ENCODE measurements at regions not wholly inside any gene's neighbourhood (a gene's known extent, or its start where the extent isn't known, plus 50 kb on each side); places are given as distances from the start of the nearest gene placed in this dataset.
"Not testable (repeated sequence)": the region's sequence is repeated elsewhere in the genome, so short reads cannot be mapped to it uniquely, and the experiment has no call there.

GRCh38 chr16:31810863-31811262, 62.7 kb upstream of the ZNF267 start:
- TF ChIP-seq YY1 (IDR thresholded peaks at IDR 0.05; ENCODE audit: insufficient read depth, insufficient read length) (no peak), ZNF274 (IDR thresholded peaks at IDR 0.05; ENCODE audit: low read depth, low read length) (no peak), SUZ12 (IDR thresholded peaks at IDR 0.05; ENCODE audit: extremely low read depth, insufficient read depth, insufficient read length) (no peak)
- H3K9ac ChIP-seq (ENCODE audit: insufficient read length, low read depth), result no peak overlapping the region
- H3K36me3 ChIP-seq (ENCODE audit: insufficient read depth, insufficient read length, low read length), result no peaks in the 10 kb centered on the region
- no peaks in the 10 kb centered on the region for H3K4me1 ChIP-seq (ENCODE audit: insufficient read depth, insufficient read length)
- H3K27me3 ChIP-seq (ENCODE audit: insufficient read depth, insufficient read length), result no peaks in the 10 kb centered on the region
- no peak for DNase-seq (ENCODE audit: low read depth, low spot score)
- H3K4me3 ChIP-seq (ENCODE audit: insufficient read length, low read depth), result no peak overlapping the region
- no peaks in the 10 kb centered on the region for H3K9me3 ChIP-seq (ENCODE audit: insufficient read depth, low read length)

GRCh38 chr16:31816141-31816540, 57.5 kb upstream of the ZNF267 start:
- not testable (repeated sequence) for H3K9me3 ChIP-seq (ENCODE audit: insufficient read depth, low read length); H3K4me3 ChIP-seq (ENCODE audit: insufficient read length, low read depth); H3K27me3 ChIP-seq (ENCODE audit: insufficient read depth, insufficient read length); H3K9ac ChIP-seq (ENCODE audit: insufficient read length, low read depth); DNase-seq (ENCODE audit: low read depth, low spot score); H3K4me1 ChIP-seq (ENCODE audit: insufficient read depth, insufficient read length); H3K36me3 ChIP-seq (ENCODE audit: insufficient read depth, insufficient read length, low read length)

GRCh38 chr16:31819386-31819785, 54.2 kb upstream of the ZNF267 start:
- Histone ChIP-seq H3K36me3 (ENCODE audit: insufficient read depth, insufficient read length, low read length) (no peaks in the 10 kb centered on the region), H3K9me3 (ENCODE audit: insufficient read depth, low read length) (no peaks in the 10 kb centered on the region), H3K9ac (ENCODE audit: insufficient read length, low read depth) (no peak overlapping the region), H3K4me1 (ENCODE audit: insufficient read depth, insufficient read length) (no peaks in the 10 kb centered on the region), H3K27me3 (ENCODE audit: insufficient read depth, insufficient read length) (peaks cover 4% of the 10 kb centered on the region), H3K4me3 (ENCODE audit: insufficient read length, low read depth) (no peak overlapping the region)
- TF ChIP-seq SUZ12 (IDR thresholded peaks at IDR 0.05; ENCODE audit: extremely low read depth, insufficient read depth, insufficient read length) (no peak), YY1 (IDR thresholded peaks at IDR 0.05; ENCODE audit: insufficient read depth, insufficient read length) (no peak), ZNF274 (IDR thresholded peaks at IDR 0.05; ENCODE audit: low read depth, low read length) (no peak)
- no peak for DNase-seq (ENCODE audit: low read depth, low spot score)

- no peaks in the 10 kb centered on the region for H3K9me3 ChIP-seq (ENCODE audit: insufficient read depth, low read length)
- H3K36me3 ChIP-seq (ENCODE audit: insufficient read depth, insufficient read length, low read length), result no peaks in the 10 kb centered on the region
- no peaks in the 10 kb centered on the region for H3K4me1 ChIP-seq (ENCODE audit: insufficient read depth, insufficient read length)
- TF ChIP-seq YY1 (IDR thresholded peaks at IDR 0.05; ENCODE audit: insufficient read depth, insufficient read length) (no peak), ZNF274 (IDR thresholded peaks at IDR 0.05; ENCODE audit: low read depth, low read length) (no peak), SUZ12 (IDR thresholded peaks at IDR 0.05; ENCODE audit: extremely low read depth, insufficient read depth, insufficient read length) (no peak)
- no peak overlapping the region for H3K4me3 ChIP-seq (ENCODE audit: insufficient read length, low read depth)
- no peak overlapping the region for H3K9ac ChIP-seq (ENCODE audit: insufficient read length, low read depth)
- no peak for DNase-seq (ENCODE audit: low read depth, low spot score)
- H3K27me3 ChIP-seq (ENCODE audit: insufficient read depth, insufficient read length), result peaks cover 6% of the 10 kb centered on the region
Observed at GRCh38 chr16:31819948-31820347, 53.7 kb upstream of the ZNF267 start.

Measured in NT2/D1 (cell line).